ENCODE measurements at regions not wholly inside any gene's neighbourhood (a gene's known extent, or its start where the extent isn't known, plus 50 kb on each side); places are given as distances from the start of the nearest gene placed in this dataset.

- H3K79me2 ChIP-seq, result no peaks in the 10 kb centered on the region
- peaks cover 15% of the 10 kb centered on the region for H3K4me1 ChIP-seq (ENCODE audit: insufficient read depth)
- H3K9me2 ChIP-seq (replicated peaks; ENCODE audit: insufficient read depth), result no peaks in the 10 kb centered on the region
- no peak overlapping the region for H3K4me3 ChIP-seq
- H3K27ac ChIP-seq, result no peak overlapping the region
- no peaks in the 10 kb centered on the region for H4K20me1 ChIP-seq (ENCODE audit: insufficient read depth, poor library complexity, severe bottlenecking)
- H3K9me3 ChIP-seq (ENCODE audit: low read depth), result no peaks in the 10 kb centered on the region
- H3K4me2 ChIP-seq, result no peak overlapping the region
- no peak overlapping the region for H2AFZ ChIP-seq
- H3K27me3 ChIP-seq, result no peaks in the 10 kb centered on the region
- WGBS (ENCODE audit: low lambda C conversion rate, missing lambda C conversion rate), result 87% methylated on average over 6 of the region's 6 CpGs
- DNase-seq (ENCODE audit: low spot score), result no peak
- no peaks in the 10 kb centered on the region for H3K36me3 ChIP-seq (replicated peaks; ENCODE audit: insufficient read depth, low read depth)
- TF ChIP-seq EZH2 (IDR thresholded peaks at IDR 0.05; ENCODE audit: borderline replicate concordance) (no peak), CTCF (IDR thresholded peaks at IDR 0.05; ENCODE audit: poor library complexity) (no peak), EZH2phosphoT487 (IDR thresholded peaks at IDR 0.05; ENCODE audit: low read depth, severe bottlenecking, unreplicated experiment) (no peak)
These were observed 232.7 kb upstream of the COPS8 start for GRCh38 chr2:236852977-236853374.

- peaks cover 15% of the 10 kb centered on the region for H3K4me1 ChIP-seq (ENCODE audit: insufficient read depth)
- H4K20me1 ChIP-seq (ENCODE audit: insufficient read depth, poor library complexity, severe bottlenecking), result no peaks in the 10 kb centered on the region
- TF ChIP-seq EZH2phosphoT487 (IDR thresholded peaks at IDR 0.05; ENCODE audit: low read depth, severe bottlenecking, unreplicated experiment), result no peak
- TF ChIP-seq EZH2 (IDR thresholded peaks at IDR 0.05; ENCODE audit: borderline replicate concordance), result no peak
- H3K27ac ChIP-seq, result no peak overlapping the region
- DNase-seq (ENCODE audit: low spot score), result no peak
- no peaks in the 10 kb centered on the region for H3K9me2 ChIP-seq (replicated peaks; ENCODE audit: insufficient read depth)
- no peak overlapping the region for H3K4me3 ChIP-seq
- H3K27me3 ChIP-seq, result no peaks in the 10 kb centered on the region
- H2AFZ ChIP-seq, result no peak overlapping the region
- H3K36me3 ChIP-seq (replicated peaks; ENCODE audit: insufficient read depth, low read depth), result no peaks in the 10 kb centered on the region
- H3K79me2 ChIP-seq, result no peaks in the 10 kb centered on the region
- WGBS (ENCODE audit: low lambda C conversion rate, missing lambda C conversion rate), result 88% methylated on average over 13 of the region's 13 CpGs
- no peak overlapping the region for H3K4me2 ChIP-seq
- H3K9me3 ChIP-seq (ENCODE audit: low read depth), result no peaks in the 10 kb centered on the region
These were observed 232.1 kb upstream of the COPS8 start for GRCh38 chr2:236853585-236854051.

GRCh38 chr2:236855176-236855865 is 230.4 kb upstream of the COPS8 start:
- H3K36me3 ChIP-seq (replicated peaks; ENCODE audit: insufficient read depth, low read depth), result no peaks in the 10 kb centered on the region
- H4K20me1 ChIP-seq (ENCODE audit: insufficient read depth, poor library complexity, severe bottlenecking), result no peaks in the 10 kb centered on the region
- no peak overlapping the region for H3K4me2 ChIP-seq
- H3K27ac ChIP-seq, result no peak overlapping the region
- no peak for TF ChIP-seq EZH2phosphoT487 (IDR thresholded peaks at IDR 0.05; ENCODE audit: low read depth, severe bottlenecking, unreplicated experiment)
- TF ChIP-seq EZH2 (IDR thresholded peaks at IDR 0.05; ENCODE audit: borderline replicate concordance), result no peak
- TF ChIP-seq CTCF (IDR thresholded peaks at IDR 0.05; ENCODE audit: poor library complexity), result no peak
- H3K9me2 ChIP-seq (replicated peaks; ENCODE audit: insufficient read depth), result no peaks in the 10 kb centered on the region
- no peaks in the 10 kb centered on the region for H3K79me2 ChIP-seq
- no peak for DNase-seq (ENCODE audit: low spot score)
- H3K27me3 ChIP-seq, result no peaks in the 10 kb centered on the region
- peaks cover 15% of the 10 kb centered on the region for H3K4me1 ChIP-seq (ENCODE audit: insufficient read depth)
- no peaks in the 10 kb centered on the region for H3K9me3 ChIP-seq (ENCODE audit: low read depth)
- no peak overlapping the region for H2AFZ ChIP-seq
- WGBS (ENCODE audit: low lambda C conversion rate, missing lambda C conversion rate), result 95% methylated on average over 9 of the region's 9 CpGs
- no peak overlapping the region for H3K4me3 ChIP-seq
